Stimulated activated CD4-positive, alpha-beta T cell treated with anti-CD3 and anti-CD28 coated beads, Interleukin-1b, Interleukin-23, amount 100 ng/mL, for 48 hours (primary cell): ENCODE measurements at regions not wholly inside any gene's neighbourhood (a gene's known extent, or its start where the extent isn't known, plus 50 kb on each side); places are given as distances from the start of the nearest gene placed in this dataset.

Source experiments
- DNase-seq: peaks from one replicate; pipeline ENCODE4 v3.0.0-alpha.2; 2020

- DNase-seq = no peak
These were observed 88.3 kb upstream of the MSX1 start for GRCh38 chr4:4771160-4771559.

- DNase-seq = no peak
These were observed 88.9 kb upstream of the MSX1 start for GRCh38 chr4:4770610-4771009.

DNA sequence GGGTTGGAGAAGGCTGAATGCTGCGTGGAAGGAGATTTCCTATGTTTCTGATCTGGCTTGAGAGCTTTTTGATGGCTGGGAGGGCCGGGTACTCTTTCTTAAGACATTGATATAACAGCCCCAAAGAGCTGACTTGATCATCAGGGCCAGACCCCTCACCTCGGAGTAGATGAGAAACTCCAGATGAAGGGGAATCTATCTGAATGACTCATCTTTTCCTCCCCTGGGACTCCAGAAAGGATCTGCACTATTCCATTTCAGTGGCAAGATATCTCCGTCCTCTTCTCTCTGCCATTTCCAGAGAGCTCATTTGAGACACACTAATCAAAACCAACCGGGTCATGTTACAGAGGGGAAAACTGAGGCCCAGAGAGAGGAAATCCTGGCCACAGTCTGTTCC lies 92.9 kb upstream of the MSX1 start:
- DNase-seq = no peak

GRCh38 chr4:4765811-4766210 lies 93.7 kb upstream of the MSX1 start:
- DNase-seq = no peak

DNA sequence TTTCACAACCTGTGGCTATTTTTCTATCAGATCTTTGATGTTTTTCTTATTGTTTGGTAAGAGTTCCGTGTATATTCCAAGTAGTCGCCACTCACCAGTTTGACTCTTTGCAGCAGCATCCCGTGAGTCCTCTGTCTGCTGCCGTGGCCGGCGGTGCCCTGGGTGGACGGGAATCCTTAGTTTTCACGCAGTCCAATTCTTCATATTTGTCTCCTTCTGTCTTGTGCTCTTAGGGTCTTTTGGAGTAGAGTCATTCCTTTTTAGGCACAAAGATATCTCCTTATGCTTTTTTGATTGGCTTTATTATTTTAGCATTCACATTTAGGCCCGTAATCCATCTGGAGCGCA lies 94.9 kb upstream of the MSX1 start:
- no peak for DNase-seq

DNA sequence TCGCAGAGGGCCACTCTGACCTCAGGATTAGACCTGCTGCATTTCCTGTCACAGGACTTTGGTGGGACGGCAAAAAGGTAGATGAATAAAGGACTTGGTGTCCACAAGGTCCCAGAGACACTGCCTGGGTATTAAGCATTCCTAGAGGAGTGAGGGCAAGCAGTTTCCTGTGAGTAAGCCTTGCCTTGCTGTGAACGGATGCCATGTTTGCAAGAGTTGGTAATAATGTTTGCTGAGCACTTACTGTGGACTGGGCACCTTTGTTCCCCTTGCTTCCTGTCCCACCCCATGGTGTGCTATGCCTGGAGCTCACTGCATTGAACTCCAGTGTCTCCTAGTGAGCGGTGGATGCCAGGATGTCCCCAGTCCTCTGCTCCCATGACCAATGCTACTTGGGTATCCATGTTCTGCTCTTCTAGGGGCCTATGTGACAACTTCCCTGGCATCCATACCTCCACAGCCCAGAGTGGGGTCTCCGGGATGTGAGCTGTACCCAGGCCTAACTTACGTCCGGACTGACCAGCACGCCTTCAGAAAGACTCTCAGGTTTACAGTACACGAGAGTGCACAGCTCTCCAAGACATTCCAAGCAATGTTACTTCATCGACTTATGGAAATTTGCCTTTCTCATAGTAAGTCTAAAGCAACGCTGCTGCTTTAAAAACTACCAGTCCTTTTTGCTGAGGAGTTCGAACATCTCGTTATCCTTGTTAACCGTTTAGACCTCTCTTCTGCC lies 95.5 kb upstream of the MSX1 start:
- DNase-seq = no peak

DNA sequence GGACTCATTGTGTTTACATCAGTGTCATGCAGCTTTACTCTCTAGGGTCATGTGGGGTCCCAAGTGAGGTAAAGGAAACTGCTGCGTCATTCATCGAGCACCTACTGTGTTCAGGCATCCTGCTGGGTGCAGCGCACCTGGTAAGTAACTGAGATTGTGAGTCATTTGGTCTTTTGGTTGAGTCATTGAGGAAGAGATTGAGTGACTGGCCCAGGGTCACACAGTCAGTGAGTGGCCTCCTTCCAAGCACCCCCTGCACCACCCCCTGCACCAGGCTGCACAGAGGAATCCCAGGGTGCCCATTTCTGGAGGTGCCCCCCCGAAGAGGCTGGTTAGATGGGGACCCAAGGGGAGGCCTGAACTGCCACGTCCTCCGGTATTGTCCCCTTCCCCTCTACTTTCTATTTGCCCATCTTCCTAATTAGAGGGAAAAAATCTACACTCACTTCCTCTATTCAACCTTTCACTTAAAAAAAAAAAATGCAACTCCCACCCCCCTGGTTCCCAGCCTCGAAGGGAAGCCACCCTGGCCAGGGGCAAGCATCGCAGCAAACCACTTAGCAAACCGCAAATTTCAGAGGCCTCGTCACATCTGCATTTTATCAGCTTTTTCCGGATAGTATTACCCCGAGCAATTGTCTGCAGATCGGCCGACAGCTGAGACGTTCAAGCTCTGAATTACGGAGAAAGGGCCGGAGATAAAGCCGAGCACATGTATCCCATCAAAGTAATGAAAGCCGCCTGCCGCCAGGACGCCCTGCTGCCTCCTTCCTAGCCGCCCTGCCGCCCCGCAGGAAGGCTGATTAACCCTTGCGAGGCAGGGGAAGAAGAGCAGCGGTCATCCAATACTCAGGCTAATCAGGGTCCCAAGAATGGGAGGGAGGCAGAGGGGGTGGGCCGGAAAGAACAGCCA lies 96.3 kb upstream of the MSX1 start:
- DNase-seq = peak; percentile 48

DNA sequence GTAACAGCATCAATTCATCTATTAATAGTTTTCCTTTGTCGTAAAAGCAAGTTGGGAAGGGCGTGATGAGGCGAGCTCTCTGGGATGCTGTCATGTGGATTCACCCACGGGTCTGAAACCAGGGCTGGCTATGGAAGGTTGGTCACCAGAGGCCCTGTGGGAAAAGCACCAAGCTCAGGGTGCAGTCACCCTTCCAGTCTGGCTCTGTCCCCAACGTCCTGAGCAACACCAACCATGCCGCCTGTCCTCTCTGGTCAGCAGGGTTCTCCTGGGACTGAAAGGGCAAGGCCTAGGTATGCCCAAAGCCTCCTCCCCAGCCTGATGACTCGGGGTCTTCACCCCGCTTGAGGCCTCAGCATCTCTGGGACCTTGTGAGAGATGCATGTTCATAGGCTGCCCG lies 97.2 kb upstream of the MSX1 start:
- DNase-seq = no peak

DNA sequence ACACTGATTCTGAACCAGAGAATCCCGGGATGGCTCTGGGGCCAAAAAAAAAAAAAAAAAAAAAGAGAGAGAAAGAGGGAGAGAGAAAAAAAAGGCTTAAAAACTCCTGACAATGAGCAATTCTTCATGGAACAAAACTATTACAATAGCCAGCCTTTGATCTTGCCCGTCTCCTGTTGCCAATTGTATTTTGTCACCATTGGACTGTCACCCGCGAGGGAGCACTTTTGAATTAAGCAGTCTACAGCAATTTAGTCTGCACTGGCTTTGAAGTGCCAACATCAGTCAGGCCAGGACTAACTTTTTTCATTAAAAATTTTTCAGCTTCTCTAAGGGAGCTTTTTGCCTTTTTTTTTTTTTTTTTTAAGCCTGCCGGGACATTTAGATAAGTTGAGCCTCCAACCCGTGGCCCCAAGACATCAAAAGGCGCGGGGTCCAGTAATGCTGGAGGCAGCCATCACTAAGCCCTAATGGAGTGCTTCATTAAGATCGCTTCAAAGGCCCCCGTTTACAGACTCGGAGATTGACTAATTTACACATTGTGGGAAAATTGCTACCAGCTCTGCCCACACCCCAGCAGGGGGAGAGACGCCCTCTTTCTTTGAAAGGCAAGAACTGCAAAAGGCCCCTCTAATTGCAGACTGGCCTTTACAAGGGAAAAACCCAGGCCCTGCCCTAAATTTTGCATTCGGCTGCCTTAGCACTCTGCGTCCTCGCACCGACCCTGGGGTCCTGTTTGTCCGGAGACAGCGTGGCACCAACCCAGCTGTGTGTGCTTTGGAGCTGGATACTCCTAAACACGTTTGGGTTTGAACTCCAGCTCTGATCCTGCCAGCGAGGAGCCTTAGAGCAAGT lies 98.1 kb upstream of the MSX1 start:
- DNase-seq = no peak

DNA sequence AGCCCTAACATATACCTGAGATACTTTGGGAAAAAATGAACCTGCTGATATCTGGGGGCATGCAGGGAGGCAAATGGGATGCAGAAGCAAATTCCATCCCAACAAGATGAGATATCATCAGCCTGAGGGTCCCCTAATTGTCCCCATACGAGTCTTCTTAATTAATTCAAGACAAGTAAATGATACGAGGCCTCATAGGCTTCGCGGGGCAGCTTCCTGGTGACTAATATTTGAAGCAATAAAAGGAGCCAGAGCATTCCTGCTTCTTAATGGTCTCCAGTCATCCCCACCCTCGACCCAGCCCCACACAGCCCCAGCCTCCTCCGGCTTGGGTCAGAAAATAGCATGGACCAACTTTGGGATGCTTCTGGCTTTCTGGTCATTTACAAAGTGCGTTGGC lies 99.6 kb upstream of the MSX1 start:
- no peak for DNase-seq

DNA sequence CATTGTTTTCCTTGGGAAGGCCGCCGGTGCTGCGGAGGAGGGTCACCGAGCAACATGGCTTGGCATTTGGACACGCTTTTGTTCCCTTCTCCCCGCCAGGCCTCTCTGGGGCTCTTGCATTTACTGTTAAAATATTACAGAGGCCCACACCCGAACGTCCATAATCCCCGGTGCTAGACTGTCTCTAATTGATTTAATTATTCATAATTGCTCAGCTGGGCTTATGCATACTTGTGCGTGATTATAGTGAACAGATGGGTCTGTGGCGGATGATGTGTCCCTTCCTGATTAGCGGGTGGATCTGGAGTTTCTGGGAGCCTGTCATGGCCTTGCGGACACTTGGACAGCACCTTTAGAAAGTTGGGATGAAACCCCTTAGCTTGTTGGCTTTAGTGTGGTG lies 100.2 kb upstream of the MSX1 start:
- DNase-seq = no peak

- no peak for DNase-seq
These were observed 100.8 kb upstream of the MSX1 start for GRCh38 chr4:4758681-4759080.

GRCh38 chr4:4755306-4755705 lies 104.2 kb upstream of the MSX1 start:
- DNase-seq = no peak

DNA sequence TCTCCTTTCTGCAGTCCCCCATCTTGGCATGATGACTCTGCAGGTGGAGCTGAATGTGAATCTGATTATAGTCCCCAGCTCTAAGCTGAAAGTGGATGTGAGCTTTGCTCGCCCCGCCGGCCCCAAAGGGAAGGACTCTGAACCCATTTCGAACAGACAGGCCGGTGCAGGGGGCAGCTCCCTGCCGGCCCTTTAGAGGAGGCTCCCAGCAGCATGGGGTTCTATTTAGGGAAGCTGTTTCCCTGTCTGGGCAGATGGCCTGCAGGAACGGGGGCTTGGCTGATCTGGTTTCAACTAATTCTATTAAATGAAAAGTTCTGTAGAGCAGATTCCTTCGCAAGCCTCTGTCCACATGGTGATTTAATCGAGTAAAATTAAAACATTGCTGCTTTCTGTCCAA lies 104.8 kb upstream of the MSX1 start:
- no peak for DNase-seq

- no peak for DNase-seq
These were observed 105.8 kb upstream of the MSX1 start for GRCh38 chr4:4753643-4754042.

DNA sequence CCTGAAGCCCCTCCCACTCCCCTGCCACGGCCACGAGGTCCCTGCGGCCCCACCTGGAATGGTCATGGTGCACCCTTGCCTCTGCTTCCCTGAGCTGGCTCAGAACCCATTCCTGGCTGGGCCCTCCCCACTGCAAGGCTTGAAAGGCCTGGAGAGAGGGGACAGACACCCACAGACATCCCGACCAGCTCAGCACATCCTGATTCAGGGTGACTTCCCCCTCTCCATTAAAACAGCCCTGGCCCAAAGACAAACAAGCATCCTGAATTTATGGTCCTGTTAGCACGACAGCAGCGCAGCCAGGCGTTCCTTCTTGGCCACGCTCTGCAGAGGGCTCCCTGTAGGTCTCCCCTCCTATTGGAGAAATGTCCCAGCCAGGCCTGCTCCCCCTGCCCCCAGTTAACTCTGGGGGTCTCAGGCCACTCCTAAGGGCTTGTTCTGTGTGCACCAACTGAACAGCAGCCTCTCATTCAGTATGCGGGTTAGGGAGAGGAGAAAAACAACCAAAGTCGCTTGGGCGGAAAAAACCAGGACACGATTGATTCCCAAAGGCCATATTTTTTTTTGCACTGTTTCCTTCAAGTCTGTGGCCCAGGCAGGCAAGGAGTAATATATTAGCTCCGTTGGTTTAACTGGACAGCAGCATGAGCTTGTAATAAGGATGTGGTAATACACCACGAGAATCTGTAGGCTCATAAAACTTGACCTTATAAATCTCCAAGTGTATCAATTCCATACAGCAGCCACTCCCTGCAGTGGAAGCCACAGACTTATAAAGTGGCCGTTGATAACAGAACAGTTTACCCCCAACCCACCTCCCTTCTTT lies 106.7 kb upstream of the MSX1 start:
- no peak for DNase-seq

DNA sequence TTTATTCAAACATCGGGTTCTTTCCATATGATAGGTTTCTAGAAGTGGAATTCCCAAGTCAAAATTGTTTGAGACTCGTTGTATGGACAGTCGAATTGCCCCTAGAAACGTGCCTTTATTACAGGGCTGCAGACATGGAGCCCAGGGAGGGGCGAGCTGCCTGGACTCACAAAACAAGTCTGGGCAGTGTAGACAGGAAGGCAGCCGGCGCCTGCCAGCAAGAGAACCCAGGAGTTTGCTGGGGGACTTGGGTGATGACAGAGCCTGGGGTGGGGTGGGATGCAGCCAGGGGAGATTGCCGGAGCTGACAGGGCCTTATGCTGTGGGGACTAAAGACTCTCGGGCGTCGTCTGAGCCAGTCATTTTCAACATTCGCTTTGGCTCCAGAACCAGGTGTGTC lies 107.4 kb upstream of the MSX1 start:
- DNase-seq = no peak

GRCh38 chr4:4750187-4750586 lies 109.3 kb upstream of the MSX1 start:
- DNase-seq = no peak

DNA sequence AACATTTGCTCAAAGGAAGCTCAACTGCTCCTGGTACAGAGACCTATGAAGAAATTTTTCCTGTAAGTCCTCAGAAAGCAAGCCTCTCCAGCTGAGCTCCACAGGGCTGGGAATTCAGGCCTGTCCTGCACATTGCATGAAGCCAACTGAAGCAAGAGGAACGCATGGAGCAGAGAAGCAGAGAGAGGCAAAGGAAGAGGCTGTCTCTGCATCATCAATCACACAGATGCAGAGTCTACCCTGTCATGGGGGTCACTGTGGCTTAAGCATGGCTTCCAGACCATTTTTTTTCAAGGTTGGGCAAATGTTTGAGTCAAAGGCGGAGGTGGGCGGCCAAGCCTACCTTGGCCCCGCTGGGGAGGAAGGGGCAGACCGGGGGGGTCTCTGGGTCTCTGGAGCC lies 110.3 kb upstream of the MSX1 start:
- no peak for DNase-seq

DNA sequence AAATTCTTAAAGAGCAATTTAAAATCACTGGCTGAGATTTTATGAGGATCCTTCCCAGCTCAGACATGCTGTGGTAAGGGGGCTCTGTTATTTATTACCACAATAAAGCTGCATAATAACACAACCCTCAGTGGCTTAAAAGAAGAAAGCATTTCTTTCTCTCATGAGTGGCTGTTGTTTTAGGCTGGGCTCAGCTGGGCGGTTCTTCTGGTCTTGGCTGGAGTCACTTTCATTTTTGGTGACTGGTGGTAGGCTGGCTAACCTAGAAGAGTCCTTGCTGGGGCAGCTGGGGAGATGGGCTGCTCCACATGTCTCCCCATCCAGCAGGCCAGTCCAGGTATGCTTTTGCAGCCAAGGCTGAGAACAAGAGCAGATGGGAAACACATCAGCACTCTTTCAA lies 113.0 kb upstream of the MSX1 start:
- no peak for DNase-seq

- no peak for DNase-seq
These were observed 119.4 kb upstream of the MSX1 start for GRCh38 chr4:4740071-4740470.

GRCh38 chr4:4735870-4736269 lies 123.6 kb upstream of the MSX1 start:
- no peak for DNase-seq
